RWPE1 (cell line): ENCODE measurements at regions not wholly inside any gene's neighbourhood (a gene's known extent, or its start where the extent isn't known, plus 50 kb on each side); places are given as distances from the start of the nearest gene placed in this dataset.

ENCODE experiments used
- CTCF ChIA-PET: fragments of 350-600 bp; sonication (Branson Sonifier 250); formaldehyde crosslinking; extraction: SDS; loops from one replicate; lab custom pipeline; 2021; lab: Yijun Ruan, JAX
- POLR2A ChIA-PET: fragments of 400-600 bp; formaldehyde crosslinking; extraction: SDS; loops from one replicate; lab custom pipeline; 2020; ENCODE audit warnings: antibody characterized with exemption; ENCODE audit not compliant: low non-redundant PET; lab: Yijun Ruan, JAX
- DNase-seq: peaks from one replicate; pipeline ENCODE4 v3.0.0; 2012; ENCODE audit warnings: low spot score
- H3K27ac ChIP-seq: fragments of 450-650 bp; 2 replicates; pipeline ENCODE4 v1.5.1; 2017
- TF ChIP-seq, protein P1 (sequence below): fragments of 450-650 bp; conservative IDR thresholded peaks from 2 replicates; pipeline ENCODE4 v1.5.1; 2017; ENCODE audit warnings: low read depth, mild to moderate bottlenecking

DNA sequence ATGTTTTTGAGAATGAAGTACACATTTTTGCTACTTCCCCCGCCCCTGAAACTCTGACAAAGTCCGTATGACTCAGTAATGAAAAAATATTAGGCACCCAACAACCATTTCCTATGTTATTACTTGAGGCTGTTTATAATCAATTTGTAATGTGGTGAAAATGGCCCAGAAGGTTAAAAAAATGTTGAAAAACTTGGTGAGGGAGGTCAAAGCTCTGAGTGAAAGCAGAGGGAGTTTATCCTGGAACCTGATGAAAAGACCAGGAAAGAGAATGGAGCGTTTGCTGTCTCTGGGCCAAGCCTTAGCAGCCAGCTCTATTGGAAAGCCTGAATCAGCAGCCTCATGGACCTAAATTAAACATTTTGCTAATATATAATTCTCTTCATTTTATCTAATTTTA, 367.7 kb upstream of the NEGR1 start:
- H3K27ac ChIP-seq, result no peak overlapping the region
- DNase-seq, result no peak
- CTCF ChIA-PET, result no interaction called here
- POLR2A ChIA-PET, result no interaction called here
- TF ChIP-seq, protein P1, sequence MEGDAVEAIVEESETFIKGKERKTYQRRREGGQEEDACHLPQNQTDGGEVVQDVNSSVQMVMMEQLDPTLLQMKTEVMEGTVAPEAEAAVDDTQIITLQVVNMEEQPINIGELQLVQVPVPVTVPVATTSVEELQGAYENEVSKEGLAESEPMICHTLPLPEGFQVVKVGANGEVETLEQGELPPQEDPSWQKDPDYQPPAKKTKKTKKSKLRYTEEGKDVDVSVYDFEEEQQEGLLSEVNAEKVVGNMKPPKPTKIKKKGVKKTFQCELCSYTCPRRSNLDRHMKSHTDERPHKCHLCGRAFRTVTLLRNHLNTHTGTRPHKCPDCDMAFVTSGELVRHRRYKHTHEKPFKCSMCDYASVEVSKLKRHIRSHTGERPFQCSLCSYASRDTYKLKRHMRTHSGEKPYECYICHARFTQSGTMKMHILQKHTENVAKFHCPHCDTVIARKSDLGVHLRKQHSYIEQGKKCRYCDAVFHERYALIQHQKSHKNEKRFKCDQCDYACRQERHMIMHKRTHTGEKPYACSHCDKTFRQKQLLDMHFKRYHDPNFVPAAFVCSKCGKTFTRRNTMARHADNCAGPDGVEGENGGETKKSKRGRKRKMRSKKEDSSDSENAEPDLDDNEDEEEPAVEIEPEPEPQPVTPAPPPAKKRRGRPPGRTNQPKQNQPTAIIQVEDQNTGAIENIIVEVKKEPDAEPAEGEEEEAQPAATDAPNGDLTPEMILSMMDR, result no peak

DNA sequence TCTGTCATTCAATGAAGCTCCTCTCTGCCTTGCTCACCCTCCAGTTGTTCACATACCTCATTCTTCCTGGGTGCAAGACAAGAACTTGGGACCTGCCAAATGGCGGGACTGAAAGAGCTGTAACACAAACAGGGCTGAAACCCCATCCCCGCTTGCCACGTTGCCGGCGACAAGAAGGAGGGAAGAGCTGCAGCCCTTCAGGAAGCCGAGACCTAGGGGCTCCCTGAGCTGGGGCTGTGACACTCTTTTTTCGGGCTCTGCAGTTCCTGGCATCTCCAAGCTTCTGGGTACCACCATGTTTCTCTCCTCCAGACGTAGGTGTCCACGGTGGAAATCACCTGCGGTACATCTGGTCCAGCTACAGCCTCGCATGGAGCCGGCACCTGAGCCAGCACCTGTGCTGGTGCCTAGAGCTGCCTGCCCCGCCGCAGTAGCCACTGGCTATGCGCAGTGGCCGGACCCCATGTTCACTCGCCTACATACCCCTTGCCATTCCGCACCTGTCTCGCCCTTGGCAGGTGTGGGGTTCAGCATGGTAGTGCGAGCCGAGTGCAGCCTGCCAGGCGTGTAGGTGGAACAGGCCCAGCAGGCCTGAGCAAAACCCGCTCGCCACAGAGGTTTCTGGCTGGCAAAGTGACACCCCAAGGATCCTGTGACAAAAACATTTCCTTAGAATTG, 367.0 kb upstream of the NEGR1 start:
- DNase-seq, result no peak
- TF ChIP-seq, protein P1, result no peak
- ChIA-PET POLR2A (no interaction called here), CTCF (no interaction called here)
- no peak overlapping the region for H3K27ac ChIP-seq

DNA sequence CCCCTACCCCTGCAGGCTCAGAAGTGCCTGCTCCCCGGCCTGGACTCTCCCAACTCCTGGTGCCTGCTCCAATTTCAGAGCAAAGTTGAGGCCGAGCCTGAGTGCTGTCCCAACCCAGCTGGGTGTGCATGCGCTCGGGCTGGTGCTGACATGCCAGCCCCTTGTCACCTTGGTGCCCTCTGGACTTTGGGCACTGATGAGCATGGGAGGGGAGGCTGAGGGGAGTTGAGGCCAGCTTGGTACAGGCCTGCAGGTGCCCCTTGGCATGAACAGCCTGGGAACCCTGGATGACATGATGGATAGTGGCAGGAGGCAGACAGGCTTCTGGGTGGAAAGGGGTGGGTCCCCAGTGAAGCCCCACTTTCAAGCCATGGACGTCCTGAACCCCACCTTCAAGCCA, 366.1 kb upstream of the NEGR1 start:
- TF ChIP-seq, protein P1, result no peak
- ChIA-PET CTCF (no interaction called here), POLR2A (no interaction called here)
- DNase-seq, result no peak
- H3K27ac ChIP-seq, result no peak overlapping the region

DNA sequence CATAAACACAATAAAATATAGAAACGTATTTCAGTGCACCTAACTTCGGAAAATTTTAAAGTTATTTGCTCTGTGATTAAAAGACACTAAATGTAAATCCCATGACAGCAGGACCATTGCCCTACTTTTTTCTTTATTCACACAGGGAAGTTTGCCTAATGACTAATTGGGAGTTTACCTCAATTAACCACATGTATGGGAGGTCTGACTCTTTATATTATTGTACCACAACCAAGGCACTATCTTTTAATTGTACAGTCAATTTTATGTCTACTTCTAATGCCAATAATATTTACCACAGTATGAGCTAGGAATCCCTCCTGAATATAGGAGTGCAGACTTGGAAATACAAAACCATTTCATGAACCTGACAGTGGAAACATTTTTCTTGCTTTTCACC, 360.8 kb upstream of the NEGR1 start:
- ChIA-PET CTCF (no interaction called here), POLR2A (no interaction called here)
- H3K27ac ChIP-seq, result no peak overlapping the region
- DNase-seq, result no peak
- TF ChIP-seq, protein P1, result no peak

DNA sequence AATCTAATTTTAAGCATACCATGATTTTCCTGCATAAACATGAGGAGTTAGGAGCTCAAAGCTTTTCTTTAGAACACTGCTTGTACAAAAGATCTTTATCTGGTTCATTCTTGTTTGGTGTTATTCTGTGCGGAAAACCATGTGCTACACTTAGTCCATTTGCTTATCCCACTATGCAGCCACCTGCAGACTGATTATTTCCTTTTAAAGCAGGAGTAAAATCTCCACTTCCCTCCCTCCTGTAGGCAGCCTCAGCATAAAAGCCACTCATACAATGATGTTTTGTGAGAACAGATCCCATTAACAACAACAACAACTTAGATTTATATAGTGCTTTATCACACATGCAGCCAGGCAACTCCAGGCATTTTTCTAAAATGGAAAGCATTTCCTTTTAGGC, 355.3 kb upstream of the NEGR1 start:
- DNase-seq, result no peak
- H3K27ac ChIP-seq, result no peak overlapping the region
- CTCF ChIA-PET, result no interaction called here
- TF ChIP-seq, protein P1, result no peak
- POLR2A ChIA-PET, result interaction anchor here (0.6 kb wide), 1 partner anchor 416 kb away, joined by 3 read pairs; no protein-coding TSS in a partner anchor

DNA sequence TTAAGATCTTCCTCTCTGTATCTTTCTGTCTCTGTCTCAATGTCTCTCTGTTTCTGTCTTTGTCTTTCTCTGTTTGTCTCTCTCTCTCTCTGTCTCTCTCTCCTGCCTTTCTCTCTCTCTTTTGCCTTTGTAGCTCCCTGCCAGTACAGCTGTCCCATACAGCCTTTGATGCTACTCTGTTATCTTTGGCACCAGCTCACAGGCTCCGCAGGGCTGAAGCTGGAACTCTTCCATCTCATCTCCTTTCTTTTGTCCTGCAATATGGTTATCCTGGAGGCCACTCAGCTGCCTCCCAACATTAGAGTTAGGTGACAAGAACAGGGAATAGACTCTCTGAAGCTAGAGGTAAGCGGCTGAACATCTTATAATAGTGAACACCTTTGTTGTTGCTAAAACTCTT, 354.3 kb upstream of the NEGR1 start:
- TF ChIP-seq, protein P1, result no peak
- H3K27ac ChIP-seq, result no peak overlapping the region
- DNase-seq, result no peak
- POLR2A ChIA-PET, result interaction anchor here (0.6 kb wide), 1 partner anchor 417 kb away, joined by 3 read pairs; no protein-coding TSS in a partner anchor
- CTCF ChIA-PET, result no interaction called here
